HepG2 (cell line): ENCODE measurements at regions not wholly inside any gene's neighbourhood (a gene's known extent, or its start where the extent isn't known, plus 50 kb on each side); places are given as distances from the start of the nearest gene placed in this dataset.

Source experiments
- ATAC-seq: fragments of 200-7000 bp; cut with Tn5 transposase; 3 replicates; pipeline ENCODE4 v1.9.1; 2020; ENCODE audit warnings: mild to moderate bottlenecking, moderate library complexity
- BruUV-seq: library from RNA; stranded (reverse); fragments of 400-500 nt; replicated peaks from 2 replicates; lab custom pipeline; 2021; lab: Mats Ljungman, UMichigan
- CTCF ChIA-PET: fragments of 300-600 bp; formaldehyde crosslinking; extraction: SDS; loops from one replicate; lab custom pipeline; 2021; ENCODE audit warnings: low total read pairs, inconsistent platforms, low intra/inter-chr PET ratio; lab: Yijun Ruan, JAX
- POLR2A ChIA-PET: fragments of 350-600 bp; sonication (Branson Sonifier 250); formaldehyde crosslinking; loops from one replicate; lab custom pipeline; 2020; ENCODE audit warnings: antibody characterized with exemption, inconsistent platforms; lab: Yijun Ruan, JAX
- DNase-seq: peaks from one replicate; pipeline ENCODE4 v3.0.0-alpha.2; 2015; ENCODE audit warnings: low spot score
- FAIRE-seq: peaks from 3 replicates; lab custom pipeline; 2011; peaks lifted over from hg19 to GRCh38; lab: Jason Lieb, UNC
- H2AFZ ChIP-seq: one replicate; pipeline ENCODE4 v1.6.1; 2011; ENCODE audit warnings: low read length, inconsistent platforms
- H3K27ac ChIP-seq: fragments of 300-600 bp; 3 replicates; pipeline ENCODE4 v1.8.0; 2011; ENCODE audit warnings: mixed run types, mild to moderate bottlenecking, mixed read lengths, low read length, inconsistent platforms; ENCODE audit not compliant: insufficient read depth; ENCODE audit errors: extremely low read length
- H3K27me3 ChIP-seq, 2 experiments: fragments of 200-600 bp in 1 of 2; 2 replicates in 1 of 2; 3 replicates in 1 of 2; pipeline versions ENCODE4 v1.6.0 to v1.8.0; 2011; ENCODE audit warnings: low read length in 2 of 2, mild to moderate bottlenecking in 2 of 2, moderate library complexity in 2 of 2, inconsistent platforms in 1 of 2; ENCODE audit not compliant: insufficient read depth in 2 of 2, control insufficient read depth in 1 of 2
- H3K36me3 ChIP-seq, 2 experiments: fragments of 200-600 bp in 1 of 2; replicated peaks in 1 of 2; 2 replicates in 1 of 2; 3 replicates in 1 of 2; pipeline versions ENCODE4 v1.5.1 to v1.8.0; 2011; ENCODE audit warnings: low read length in 2 of 2, inconsistent platforms in 1 of 2; ENCODE audit not compliant: insufficient read depth in 2 of 2, control insufficient read depth in 1 of 2
- H3K4me1 ChIP-seq: 2 replicates; pipeline ENCODE4 v1.5.1; 2012; ENCODE audit warnings: low read length, inconsistent platforms; ENCODE audit not compliant: insufficient read depth
- H3K4me2 ChIP-seq: 2 replicates; pipeline ENCODE4 v1.6.0; 2011; ENCODE audit warnings: low read depth, low read length, inconsistent platforms
- H3K4me3 ChIP-seq, 3 experiments: fragments of 200-600 bp in 1 of 3; sonication (generic), shearing (Covaris generic) in 1 of 3; replicated peaks in 1 of 3; 2 replicates each; pipeline ENCODE4 v1.5.1; 2011 to 2016; ENCODE audit warnings: low read length in 3 of 3, inconsistent platforms in 2 of 3, low read depth in 2 of 3, mild to moderate bottlenecking in 2 of 3, control low read depth in 1 of 3, mixed read lengths in 1 of 3; ENCODE audit not compliant: insufficient read depth in 1 of 3
- H3K79me2 ChIP-seq: one replicate; pipeline ENCODE4 v1.6.1; 2011; ENCODE audit warnings: low read length, inconsistent platforms; ENCODE audit not compliant: insufficient read depth
- H3K9ac ChIP-seq: 2 replicates; pipeline ENCODE4 v1.6.0; 2011; ENCODE audit warnings: mild to moderate bottlenecking, low read depth, low read length, inconsistent platforms; ENCODE audit not compliant: insufficient read depth
- H3K9me3 ChIP-seq: 2 replicates; pipeline ENCODE4 v1.5.1; 2012; ENCODE audit warnings: mild to moderate bottlenecking, low read length
- H4K20me1 ChIP-seq: 2 replicates; pipeline ENCODE4 v1.6.0; 2011; ENCODE audit warnings: inconsistent platforms, mild to moderate bottlenecking, low read length, moderate library complexity; ENCODE audit not compliant: insufficient read depth
- DMAP1 ChIP-seq: IDR thresholded peaks from 2 replicates; pipeline ENCODE4 v1.6.1; 2016
- KDM3A ChIP-seq: IDR thresholded peaks from 2 replicates; pipeline ENCODE4 v1.6.1; 2018; ENCODE audit warnings: low read depth, missing compliant biosample characterization
- MIXL1 ChIP-seq: IDR thresholded peaks from 2 replicates; pipeline ENCODE4 v1.6.1; 2016
- PAXIP1 ChIP-seq: sonication (generic); formaldehyde crosslinking; conservative IDR thresholded peaks from 2 replicates; pipeline ENCODE4 v1.4.0; 2020; ENCODE audit warnings: mild to moderate bottlenecking, missing genetic modification reagents, moderate library complexity
- SNAI1 ChIP-seq: sonication (generic); formaldehyde crosslinking; IDR thresholded peaks from 2 replicates; pipeline ENCODE4 v1.5.0; 2020; ENCODE audit warnings: mild to moderate bottlenecking, missing genetic modification reagents, borderline replicate concordance
- TMF1 ChIP-seq: sonication (generic); formaldehyde crosslinking; IDR thresholded peaks from 2 replicates; pipeline ENCODE4 v1.8.1; 2022; ENCODE audit warnings: low read depth, missing genetic modification reagents
- ZNF225 ChIP-seq: sonication (generic); formaldehyde crosslinking; IDR thresholded peaks from 2 replicates; pipeline ENCODE4 v1.4.0; 2020; ENCODE audit warnings: mild to moderate bottlenecking, missing genetic modification reagents
- ZNF800 ChIP-seq: sonication (generic); formaldehyde crosslinking; IDR thresholded peaks from 2 replicates; pipeline ENCODE4 v1.4.0; 2020; ENCODE audit warnings: missing genetic modification reagents
- WGBS: methylation state at CpG from one replicate; pipeline ENCODE4 v1.1.6; 2017; ENCODE audit warnings: low lambda C conversion rate; 5-methylcytosine and 5-hydroxymethylcytosine counted together
- in situ Hi-C: cut with HindIII; loops from 2 replicates; pipeline ENCODE4 v1.10.0; 2017; ENCODE audit warnings: low pct_unique_long_range_greater_than_20kb; ENCODE audit not compliant: extremely low pct_ligation_motif_present
- intact Hi-C: fragments of 100-400 bp; cut with micrococcal nuclease; formaldehyde crosslinking; loops from one replicate; pipeline ENCODE4 v1.10.0; 2022; ENCODE audit not compliant: unreplicated experiment

- no peak for TF ChIP-seq PAXIP1 (CRISPR knock-in tag)
- no peak for TF ChIP-seq KDM3A (CRISPR knock-in tag)
- no peak for TF ChIP-seq TMF1
- TF ChIP-seq DMAP1 (CRISPR knock-in tag), result no peak
- no peak for TF ChIP-seq MIXL1
- no peak for TF ChIP-seq SNAI1 (CRISPR knock-in tag)
These were observed 188.0 kb upstream of the PIK3R1 start (continued) for GRCh38 chr5:68027519-68027918.

GRCh38 chr5:68026092-68026885, 189.3 kb upstream of the PIK3R1 start:
- Histone ChIP-seq H3K27ac (no peak overlapping the region), H3K27me3 (no peaks in the 10 kb centered on the region; a peak in 1 of 5 replicates), H2AFZ (no peak overlapping the region), H3K4me2 (no peak overlapping the region), H3K79me2 (no peaks in the 10 kb centered on the region), H3K9ac (no peak overlapping the region), H3K9me3 (no peaks in the 10 kb centered on the region), H3K4me1 (no peaks in the 10 kb centered on the region), H3K36me3 (no peaks in the 10 kb centered on the region), H4K20me1 (no peaks in the 10 kb centered on the region), H3K4me3 (no peak overlapping the region)
- TF ChIP-seq ZNF800 (CRISPR knock-in tag) (no peak), ZNF225 (CRISPR knock-in tag) (no peak)
- POLR2A ChIA-PET, result no interaction called here
- ATAC-seq (no peak), DNase-seq (no peak), FAIRE-seq (no peak)
- 0% methylated on average over 1 of the region's 1 CpG for WGBS
- intact Hi-C loops (no loop called here), in situ Hi-C loops (no loop called here)
- no TSS peak for BruUV-seq
- CTCF ChIA-PET, result no interaction called here
